GM19035 (cell line): ENCODE measurements at regions not wholly inside any gene's neighbourhood (a gene's known extent, or its start where the extent isn't known, plus 50 kb on each side); places are given as distances from the start of the nearest gene placed in this dataset.

Experiments
- ATAC-seq: cut with Tn5 transposase; IDR thresholded peaks from one replicate; pipeline ENCODE4 v1.9.1; 2021; ENCODE audit not compliant: unreplicated experiment

DNA sequence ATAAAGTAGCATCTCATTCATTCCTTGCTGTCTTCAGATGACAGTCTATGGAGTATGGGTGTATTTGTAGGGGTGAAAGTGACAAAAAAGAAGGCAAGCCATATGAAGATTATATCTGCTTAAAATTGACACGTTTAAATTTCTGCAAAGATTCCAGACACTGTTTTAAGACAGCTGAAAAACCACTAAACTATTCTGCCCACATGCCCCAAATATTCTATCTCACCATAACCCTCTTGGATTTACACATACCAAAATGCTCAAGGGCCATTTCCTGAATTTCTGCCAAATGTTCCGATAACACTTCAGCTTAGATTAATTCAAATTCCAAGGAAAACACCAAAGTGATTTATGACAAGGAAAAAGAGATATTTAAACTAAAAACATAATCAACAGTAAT lies 99.9 kb upstream of the IL6 start:
- ATAC-seq, result no peak

DNA sequence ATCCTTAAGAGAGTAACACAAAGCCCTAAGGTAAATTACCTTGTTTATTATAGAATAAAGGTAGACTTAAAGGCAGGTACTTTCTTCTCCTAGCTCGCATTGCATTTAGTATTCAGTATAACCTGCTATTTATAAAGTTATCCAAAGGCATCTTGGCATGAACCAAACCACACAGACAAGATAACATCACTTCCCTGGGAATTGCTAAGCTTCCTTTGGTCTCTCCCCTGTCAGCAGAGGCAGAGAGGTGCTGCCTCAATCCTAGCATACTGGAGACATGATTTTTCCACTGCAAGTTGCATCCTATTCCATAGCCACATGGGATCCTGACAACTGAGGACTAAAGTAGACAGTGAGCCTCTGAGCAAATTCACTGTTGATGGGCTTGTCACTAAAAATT lies 101.7 kb upstream of the IL6 start:
- ATAC-seq, result no peak

DNA sequence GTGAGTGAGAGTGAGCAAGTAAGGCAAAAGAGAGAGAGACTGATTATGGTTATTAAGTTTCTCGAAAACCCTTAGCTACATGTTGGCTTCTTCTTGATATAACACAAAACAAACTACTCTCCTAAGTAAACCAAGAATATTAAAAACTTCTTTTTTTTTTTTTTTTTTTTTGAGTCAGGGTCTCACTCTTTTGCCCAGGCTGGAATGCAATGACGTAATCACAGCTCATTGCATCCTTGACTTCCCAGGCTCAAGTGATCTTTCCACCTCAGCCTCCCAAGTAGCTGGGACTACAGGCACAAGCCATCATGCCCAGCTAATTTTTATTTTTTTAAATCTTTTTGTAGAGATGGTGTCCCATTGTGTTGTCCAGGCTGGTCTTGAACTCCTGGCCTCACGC lies 102.2 kb upstream of the IL6 start:
- ATAC-seq, result no peak

DNA sequence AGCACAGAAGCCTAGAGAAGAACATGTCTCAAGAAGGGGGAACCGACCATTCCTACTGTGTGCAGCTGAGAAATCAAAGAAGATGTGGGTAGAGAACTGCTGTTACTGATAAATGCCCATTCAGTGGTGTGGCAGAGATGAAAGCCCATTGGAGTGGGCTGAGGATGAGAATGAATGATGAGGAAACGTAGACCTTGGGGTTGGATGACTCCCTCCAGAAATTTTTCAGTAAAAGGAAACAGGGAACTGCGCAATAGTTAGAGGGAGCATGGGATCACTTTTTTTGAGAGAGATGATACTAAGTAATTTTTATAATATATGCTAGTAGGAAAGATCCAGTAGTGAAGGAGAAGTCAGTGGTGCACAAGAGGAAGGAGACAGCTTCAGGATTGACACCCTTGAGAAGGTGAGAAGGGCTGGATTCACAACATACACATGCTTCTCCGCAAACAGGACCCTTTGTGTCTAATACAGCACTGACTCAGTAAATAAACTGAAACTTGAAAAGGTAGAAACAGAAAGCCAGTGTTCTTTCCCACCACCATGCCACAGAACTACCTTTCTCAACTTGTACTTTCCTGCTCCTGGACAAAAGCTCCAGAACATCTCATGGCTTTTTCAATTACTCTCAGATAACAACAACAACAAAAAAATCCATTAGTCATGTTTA lies 104.7 kb upstream of the IL6 start:
- no peak for ATAC-seq

DNA sequence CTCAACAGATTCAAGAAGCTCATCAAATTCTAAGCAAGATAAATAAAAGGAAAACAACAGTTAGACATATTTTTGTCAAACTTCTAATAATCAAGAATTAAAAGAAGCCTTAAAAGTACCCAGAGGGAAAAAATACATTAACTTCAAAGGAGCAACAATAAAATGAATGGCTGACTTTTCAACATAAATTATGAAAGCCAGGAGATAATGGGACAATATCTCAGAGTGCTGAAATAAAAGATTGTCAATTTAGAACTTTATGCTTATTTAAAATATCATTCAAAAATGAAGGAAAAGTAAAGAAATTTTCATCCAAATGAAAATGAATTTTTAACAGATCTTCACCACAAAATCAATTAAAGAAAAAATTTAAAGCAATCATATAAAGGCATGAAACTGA lies 108.5 kb upstream of the IL6 start:
- no peak for ATAC-seq

DNA sequence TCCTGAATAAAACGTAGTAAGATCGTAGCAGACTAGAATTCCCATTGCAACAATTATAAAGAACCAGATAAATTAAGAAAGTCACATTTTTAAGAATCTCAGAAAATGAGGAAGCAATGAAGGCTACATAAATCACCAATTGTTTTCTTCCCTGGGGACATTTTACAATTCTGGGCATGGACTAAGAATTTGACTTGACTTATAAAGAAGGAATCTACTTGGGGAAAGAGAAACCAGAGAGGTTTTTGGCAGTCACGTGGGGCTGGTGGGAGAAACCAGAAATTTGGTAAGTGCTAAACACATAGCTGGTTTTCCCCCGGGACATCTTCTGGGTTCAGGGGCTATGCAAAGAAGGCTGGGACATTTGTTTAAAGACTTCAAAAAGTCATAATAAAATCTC lies 109.8 kb upstream of the IL6 start:
- no peak for ATAC-seq

DNA sequence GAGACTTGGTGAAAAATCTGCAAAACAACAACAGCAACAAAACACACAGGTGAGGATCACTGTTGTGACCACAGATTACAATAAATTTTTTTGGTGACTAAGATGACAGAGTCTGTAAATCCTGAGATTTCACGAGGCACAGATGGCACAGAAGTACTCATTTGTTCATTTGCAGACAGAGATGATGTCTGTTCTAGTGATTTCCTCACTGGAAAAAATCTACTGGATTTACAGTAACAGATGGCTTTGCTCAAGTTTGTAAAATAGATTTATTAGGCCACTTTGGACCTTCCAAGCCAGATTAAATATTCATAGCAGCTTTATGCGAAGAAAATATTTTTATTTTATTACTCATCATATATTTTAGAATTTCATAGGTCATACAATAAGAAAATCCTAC lies 113.5 kb upstream of the IL6 start:
- ATAC-seq, result no peak

DNA sequence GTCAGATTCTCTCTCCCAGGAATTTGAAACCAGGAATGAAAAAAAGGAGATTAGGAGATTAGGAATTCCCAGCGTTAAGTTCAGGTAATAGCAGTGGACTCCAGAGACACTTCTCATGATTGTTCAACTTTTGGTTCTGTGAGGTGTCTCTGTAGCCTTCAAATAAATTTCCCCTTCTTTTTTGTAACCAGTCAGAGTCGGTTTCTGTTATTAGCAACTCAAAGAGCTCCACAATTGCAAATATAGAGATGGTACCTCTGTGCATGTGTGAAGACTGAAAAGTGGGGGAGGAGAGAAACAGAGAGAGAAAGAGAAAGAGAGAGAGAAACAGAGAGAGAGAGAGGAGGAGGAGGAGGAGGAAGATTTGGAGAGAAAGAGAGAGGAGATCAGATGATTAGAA lies 112.8 kb upstream of the STEAP1B start:
- ATAC-seq, result no peak

DNA sequence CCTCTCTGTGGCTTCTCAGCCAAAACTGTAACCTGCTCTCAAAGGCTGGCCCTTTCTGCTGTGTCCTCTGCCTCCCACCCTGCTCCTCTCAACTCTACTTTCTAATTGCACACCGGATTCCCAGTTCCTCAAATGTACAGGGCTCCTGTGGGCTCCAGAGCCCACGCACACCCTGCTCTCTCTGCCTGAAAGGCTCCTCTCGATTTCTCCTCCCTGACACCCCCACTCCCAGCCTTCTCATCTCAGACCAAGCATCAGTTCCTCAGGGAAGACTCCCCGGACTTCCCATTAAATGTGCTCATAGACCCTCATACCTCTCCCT lies 111.7 kb upstream of the STEAP1B start:
- no peak for ATAC-seq

DNA sequence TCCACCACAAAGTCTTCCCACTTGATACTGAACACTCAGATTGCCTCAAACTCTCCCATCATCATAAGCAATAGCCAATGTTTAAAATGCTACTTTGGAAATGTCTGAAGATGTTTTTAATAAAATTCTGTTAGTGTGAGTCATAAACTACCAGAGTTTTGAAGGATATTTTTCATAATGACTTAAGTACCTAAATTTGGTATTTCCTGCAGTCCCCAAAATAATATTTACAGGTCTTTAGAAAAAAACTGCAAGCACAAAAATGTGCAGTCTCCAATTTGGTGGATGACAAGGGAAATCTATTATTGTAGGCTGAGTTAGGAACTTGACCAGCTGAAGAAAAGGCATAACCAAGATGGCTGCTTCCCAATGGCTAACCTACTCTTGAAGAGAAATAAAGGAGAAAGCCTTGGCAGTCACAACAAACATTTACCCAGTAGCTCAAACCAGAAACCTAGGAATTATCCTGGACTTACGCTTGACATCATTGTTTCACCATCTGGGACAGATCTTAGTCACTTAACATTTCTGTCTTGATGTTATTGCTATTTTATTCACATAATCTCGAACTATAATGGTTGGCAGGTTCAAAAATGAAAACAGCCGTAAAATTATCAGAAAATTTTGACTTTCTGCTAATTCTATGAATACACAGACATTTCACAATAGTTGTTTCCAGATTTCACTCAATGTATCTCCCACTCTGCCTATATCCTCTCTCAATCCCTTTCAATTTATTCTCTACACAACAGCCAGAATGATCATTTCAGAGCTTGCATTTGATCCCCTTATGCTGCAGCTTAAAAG lies 111.2 kb upstream of the STEAP1B start:
- no peak for ATAC-seq

DNA sequence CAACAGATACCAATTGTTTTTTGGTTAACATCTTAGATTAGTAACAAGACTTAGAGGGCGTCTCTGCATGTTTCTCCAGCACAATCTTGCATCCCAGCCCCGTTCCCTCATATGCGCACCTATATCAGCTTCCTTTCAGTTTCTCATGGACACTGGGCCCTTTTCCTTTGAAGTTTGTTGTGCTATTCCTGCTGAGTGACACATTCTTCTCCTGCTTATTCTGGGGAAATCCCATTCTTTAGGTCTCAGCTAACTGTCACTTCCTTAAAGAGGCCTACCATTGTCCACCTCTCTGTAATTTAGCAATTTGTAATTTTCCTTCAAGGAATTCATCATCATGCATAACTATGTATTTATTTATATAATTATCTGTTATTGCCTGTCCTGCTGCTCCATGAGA lies 110.3 kb upstream of the STEAP1B start:
- ATAC-seq, result no peak

DNA sequence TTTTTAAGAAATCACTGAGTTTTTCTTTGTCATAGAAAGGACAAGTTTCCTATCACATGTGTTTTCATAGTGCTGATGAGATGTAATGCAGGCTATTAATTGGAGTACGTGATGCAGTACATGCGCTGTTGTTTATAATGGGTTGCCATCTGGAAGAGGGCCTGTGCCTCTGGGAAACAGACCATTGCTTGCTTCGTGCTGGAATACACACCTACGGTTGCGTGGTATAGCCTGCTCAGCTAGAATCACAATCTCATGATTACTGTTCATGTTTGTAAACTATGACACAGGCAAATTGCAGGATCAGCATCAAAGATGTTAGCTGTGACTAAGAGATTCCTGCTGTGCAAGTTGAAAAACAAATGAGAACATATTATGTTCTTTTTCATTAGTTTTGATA lies 107.2 kb upstream of the STEAP1B start:
- no peak for ATAC-seq

DNA sequence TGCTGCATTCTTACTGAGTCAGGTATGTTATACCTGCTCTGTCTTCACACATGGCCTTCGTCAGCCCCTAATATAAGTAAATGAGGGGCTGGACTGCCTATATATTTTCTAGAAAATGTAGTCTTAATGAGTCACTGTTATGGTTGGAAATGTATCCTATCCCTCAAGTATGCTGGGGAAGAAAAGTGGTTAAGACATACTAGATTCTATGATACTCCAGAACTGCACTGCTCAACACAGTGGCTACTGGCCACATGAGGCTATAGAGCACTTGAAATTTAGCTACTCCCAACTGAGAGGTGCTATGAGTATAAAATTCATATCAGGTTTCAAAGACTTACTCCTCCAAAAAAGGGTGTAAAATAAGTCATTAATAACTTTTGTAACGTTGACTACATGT lies 104.3 kb upstream of the STEAP1B start:
- no peak for ATAC-seq

DNA sequence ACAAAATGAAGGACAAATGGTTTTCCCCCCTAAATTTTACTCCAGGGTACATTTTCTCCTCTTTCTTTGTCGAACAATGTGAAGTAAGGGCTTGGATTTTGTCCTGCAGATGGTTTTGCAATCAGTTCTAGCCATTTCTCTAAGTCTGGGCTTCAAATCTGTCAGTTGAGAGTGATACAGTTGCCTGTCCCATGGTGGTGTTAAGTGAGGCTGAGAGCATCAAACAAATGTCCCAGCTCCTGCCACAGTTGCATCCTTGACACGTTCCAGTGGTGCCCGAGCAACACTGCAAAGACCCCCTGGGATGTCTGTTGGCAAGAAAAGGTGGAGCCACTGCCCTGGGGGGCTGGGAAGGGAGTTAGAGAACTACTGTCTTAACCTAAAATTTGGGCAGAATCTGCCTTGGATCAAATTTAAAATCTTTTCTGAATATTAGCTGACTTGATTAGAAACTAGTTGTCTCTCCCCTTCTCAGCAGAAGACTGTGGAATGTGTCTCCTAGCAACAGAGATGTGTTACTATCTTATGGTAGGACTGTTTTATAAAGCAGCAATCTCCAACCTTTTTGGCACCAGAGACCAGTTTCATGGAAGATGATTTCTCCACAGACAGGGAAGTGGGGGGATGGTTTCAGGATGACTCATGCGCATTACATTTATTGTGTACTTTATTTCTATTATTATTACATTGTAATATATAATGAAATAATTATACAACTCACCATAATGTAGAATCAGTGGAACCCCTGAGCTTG lies 102.0 kb upstream of the STEAP1B start:
- ATAC-seq, result no peak

DNA sequence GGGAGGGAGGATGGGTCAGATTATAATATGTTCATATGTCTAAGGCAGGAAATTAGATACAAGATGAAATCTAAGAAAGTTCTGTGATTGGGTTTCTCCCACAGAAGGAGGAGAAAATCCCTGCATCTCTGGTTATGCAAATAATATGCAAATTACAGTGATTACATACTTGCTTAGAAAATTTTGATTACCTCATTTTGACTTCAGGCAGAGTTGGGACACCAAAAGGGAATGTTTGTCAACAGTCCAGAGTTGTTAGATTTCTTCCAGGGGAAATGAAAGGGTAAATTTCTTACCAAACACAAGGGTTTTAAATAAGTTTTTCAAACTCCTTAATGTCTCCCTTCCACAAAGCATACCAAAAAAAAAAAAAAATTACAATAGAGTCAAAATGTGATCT lies 101.4 kb upstream of the STEAP1B start:
- ATAC-seq, result no peak

DNA sequence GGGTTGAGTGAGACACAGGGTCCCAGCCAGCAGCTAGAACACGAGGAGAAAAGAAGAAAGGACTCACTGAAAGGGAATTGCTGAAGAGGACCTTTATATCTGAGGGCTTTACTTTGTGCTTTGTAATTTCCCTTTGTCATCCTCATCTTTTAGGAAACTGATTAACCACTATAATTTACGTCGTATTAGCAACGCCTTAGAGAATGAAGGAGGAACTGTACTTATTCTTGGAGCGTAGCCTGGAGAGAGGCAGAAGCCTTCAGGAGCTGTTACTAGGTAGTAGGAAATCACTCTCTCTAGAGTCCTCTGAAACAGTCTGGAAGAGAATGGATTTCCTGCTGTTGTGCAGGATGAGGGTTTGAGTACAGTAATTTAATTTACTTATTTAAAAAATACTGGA lies 101.0 kb upstream of the STEAP1B start:
- no peak for ATAC-seq

DNA sequence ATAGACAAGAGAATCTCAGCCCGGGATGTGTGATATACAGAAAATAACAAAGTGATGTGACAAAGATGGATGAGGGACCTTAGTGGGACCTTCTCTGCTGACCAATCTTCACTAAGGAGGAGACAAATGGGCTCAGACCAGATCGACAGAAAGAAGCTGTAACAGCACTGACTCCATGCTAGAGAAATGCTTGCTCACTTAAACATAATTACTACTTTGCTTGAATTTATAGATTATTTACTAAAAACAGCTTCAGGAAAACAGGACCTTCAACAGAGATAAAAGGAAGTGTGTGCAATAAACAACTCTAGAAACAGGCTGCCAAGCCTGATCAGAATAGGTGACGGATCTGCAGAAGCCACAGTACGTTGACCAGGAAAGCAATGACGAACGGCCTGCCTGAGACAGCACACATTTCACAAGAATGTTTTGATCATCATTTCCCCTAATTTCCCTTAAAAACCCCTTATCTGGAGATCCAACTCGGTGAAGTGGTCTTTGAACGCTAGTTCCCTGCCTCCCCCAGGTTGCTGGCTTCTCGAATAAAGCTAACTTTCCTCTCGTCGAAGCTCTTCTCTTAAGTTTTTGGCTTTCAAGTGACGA lies 98.4 kb upstream of the STEAP1B start:
- ATAC-seq, result no peak

DNA sequence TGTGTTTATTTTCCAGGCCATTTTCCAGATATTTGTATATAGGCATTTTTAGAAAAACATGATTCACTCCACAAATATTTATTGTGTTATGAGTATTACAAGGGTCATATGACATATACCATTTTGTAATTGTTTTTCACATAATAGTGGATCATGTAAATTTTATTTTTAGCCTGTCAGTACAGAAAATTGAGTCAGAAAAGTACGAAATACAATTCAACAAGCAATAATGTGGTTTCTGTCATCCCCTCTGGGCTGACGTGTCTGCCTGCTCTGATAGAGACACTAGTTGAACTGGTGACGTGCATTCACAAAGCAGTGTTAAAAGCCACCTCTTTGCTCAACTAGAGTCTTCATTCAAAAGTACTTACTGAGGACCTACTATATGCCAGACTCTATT lies 97.9 kb upstream of the STEAP1B start:
- no peak for ATAC-seq

DNA sequence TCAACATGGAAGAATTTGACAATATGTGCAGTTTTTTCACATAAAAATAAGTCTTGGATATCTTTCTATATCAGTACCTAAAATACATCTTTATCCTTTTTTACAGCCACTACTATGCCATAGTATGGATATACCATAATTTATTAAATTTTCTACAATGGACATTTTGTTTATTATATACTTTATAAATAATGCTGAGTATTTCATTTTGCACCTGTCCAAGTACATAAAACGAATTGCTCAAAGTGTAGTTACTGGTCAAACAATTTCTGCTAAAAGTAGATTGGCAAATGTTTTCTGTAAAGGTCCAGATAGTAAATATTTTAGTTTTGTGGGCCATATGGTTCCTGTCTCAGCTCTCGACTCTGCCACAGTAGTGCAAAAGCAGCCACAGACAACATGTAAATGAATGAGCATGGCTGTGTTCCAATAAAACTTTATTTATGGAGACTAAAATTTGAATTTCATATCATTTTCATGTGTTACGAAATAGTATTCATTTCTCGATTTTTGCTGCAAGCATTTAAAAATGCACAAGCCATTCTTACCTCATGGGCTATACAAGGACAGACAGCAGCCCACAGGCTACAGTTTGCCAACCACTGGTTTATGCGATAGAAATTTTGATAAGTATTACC lies 96.9 kb upstream of the STEAP1B start:
- no peak for ATAC-seq

DNA sequence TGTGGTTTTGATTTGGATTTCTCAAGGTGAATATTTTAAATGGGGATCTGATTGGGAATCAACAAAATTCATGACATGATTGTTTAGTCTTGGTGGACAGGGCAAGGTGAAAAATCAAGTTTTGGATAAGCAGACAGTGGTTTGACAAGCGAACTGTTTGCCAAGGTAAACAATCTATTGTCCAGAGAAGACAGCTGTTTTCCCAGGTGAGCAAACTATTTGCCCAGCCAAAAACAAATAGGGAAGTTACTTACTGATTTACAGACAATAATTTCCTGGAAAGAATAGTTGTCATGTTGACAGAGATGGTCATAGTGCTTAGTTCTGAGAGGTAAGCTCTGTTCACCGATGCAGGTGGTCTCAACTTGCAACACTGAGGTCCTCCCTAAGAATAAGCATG lies 94.0 kb upstream of the STEAP1B start:
- no peak for ATAC-seq

DNA sequence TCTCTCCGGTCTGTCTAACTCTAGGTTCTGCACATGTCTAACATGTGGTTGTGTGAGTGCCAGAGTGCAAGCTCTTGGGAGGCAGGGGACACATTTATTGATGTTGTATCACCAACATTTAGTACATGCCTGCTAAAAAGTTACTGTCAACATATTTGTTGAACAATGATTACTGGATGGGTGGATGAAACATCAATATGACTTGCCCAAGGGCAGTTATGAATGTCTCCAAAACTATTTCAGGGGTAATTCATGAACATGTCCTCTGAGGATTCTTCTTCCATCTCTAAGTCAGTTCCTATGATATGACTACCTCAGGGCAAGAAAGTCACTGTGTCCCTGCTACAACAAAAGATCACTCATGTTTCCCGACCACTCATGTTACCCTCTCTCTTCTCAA lies 91.3 kb upstream of the STEAP1B start:
- ATAC-seq, result no peak
